Femur (tissue), 1 donor: ENCODE measurements at regions not wholly inside any gene's neighbourhood (a gene's known extent, or its start where the extent isn't known, plus 50 kb on each side); places are given as distances from the start of the nearest gene placed in this dataset.

ENCODE experiments used
- DNase-seq: peaks from one replicate; pipeline ENCODE4 v3.0.0-alpha.2; 2017

- DNase-seq: no peak
These were observed 680.7 kb downstream of the EPHA4 start for GRCh38 chr2:220891405-220891804.

DNA sequence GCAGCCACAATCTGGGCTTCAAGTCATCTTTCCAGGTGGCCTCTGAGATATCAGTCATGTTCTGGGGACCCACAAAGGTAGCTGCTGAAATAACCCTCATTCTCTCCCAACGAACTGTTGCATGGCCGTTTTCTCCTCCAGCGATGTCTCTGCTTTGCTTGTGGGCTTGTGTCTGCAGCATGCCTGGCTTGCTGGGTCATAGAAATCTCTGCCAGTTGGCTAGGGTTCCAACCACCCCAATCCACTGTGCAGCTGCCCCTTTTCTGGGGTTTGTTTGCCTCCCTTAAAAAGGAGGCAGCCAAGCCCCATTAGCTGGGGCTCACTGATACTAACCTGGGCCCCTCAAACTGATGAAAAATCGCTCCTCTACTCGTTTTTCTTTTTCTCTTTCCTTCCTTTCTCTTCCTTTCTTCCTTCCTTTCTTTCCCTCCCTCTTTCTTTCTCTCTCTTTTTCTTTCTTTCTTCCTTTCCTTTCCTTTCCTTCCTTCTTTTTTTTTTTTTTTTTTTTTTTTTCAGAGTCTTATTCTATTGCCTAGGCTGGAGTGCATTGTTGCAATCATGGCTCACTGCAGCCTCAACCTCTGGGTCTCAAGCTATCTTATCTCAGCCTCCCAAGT, 680.0 kb downstream of the EPHA4 start:
- no peak for DNase-seq

GRCh38 chr2:220893411-220893810, 678.7 kb downstream of the EPHA4 start:
- DNase-seq: no peak

DNA sequence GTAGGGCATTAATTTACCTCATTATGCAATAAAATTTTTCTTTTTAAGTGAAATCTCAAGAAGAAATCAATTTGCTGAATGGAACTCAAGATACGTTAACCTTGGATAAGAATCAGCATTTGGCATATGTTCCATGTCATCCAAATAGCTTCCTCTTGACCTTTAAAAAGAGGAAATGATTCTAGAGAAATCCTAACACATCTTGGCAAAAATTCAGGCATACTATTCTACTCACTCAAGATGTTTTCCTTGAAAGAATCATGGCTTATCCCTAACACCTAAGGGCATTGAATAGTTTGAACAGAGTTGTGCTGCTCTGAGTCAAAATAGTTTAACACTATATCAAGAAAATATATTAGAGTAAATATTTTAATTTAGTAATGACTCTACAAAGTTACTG, 678.0 kb downstream of the EPHA4 start:
- DNase-seq: no peak

- DNase-seq: no peak
These were observed 672.6 kb downstream of the EPHA4 start for GRCh38 chr2:220899492-220899891.

DNA sequence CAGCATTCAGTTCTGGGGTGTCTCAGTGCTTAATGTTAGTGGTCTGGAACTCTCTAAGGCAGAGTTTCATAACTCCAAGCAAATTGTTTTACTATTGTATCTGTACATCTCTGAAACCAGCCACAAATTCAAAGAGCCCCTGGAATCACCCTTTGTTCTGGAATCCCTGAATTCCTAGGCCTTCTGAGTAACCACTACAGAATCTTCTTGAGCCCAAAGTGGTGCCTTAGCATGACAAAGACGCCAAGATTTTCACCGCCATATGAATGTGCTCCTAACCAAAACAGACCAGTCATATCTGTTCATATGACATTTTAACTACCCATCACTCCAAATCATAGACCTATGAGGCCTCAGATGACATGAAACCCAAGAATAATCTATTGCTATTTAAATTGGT, 668.1 kb downstream of the EPHA4 start:
- DNase-seq: no peak

DNA sequence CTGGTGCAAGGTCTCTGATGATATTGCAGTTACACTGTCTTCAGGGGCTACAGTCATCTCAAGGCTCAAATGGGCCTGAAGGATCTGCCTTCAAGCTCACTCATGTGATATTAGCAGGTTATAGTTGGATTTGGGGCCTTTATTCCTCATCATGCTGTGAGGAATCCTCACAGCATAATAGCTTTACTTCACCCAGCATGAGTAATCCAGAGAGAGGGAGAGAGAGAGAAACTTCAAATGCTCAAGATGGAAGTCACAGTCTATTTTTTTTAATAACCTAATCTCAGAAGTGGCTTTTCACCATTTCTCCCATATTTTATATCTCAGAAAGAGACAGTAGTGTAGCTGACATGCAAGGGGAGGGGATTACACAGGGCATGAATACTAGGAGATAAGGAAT, 658.7 kb downstream of the EPHA4 start:
- DNase-seq: no peak

- DNase-seq: no peak
These were observed 656.9 kb downstream of the EPHA4 start for GRCh38 chr2:220915092-220915623.

GRCh38 chr2:220916931-220917330, 655.2 kb downstream of the EPHA4 start:
- DNase-seq: no peak

GRCh38 chr2:220930271-220931076, 641.6 kb downstream of the EPHA4 start:
- no peak for DNase-seq

DNA sequence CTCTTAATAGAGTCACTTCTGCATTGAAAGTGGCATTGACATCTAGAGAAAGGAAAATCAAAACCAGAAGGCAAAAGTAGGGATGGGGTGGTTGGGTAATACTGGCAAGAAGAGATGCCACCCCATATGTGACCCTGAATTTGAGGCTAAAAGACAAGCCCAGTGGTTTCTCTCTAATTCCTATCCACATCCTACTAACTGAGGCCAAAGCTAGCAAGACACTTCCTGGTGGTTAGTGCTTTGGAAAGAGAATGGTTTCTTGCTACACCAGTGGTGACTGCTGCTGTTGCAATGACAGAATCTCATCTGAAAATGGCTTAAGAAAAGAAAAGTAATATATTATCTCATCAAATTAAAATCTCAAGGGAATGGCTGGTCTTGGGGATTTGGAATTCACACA, 640.6 kb downstream of the EPHA4 start:
- no peak for DNase-seq

DNA sequence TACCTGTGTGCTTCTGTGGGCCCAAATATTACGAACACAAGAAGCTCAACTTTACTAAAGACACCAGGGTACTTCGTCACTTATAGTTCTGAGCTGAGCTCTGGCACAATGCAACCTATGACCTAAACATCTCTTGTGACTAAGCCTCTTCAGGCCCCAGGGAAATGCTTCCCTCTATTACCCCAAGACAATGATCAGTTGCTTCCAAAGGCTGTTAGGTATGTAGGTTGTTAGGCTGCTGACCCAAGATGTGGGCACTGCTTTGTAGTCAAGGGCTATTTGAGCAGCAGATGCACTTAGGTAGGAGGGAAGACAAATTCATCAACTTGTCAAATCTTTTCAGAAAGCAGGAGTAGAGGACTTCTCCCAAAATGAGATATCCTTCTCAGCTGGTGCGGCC, 640.1 kb downstream of the EPHA4 start:
- no peak for DNase-seq

- no peak for DNase-seq
These were observed 636.2 kb downstream of the EPHA4 start for GRCh38 chr2:220935789-220936321.

GRCh38 chr2:220936641-220937197, 635.4 kb downstream of the EPHA4 start:
- DNase-seq: no peak

- DNase-seq: no peak
These were observed 634.9 kb downstream of the EPHA4 start for GRCh38 chr2:220937245-220937644.

- no peak for DNase-seq
These were observed 631.5 kb downstream of the EPHA4 start for GRCh38 chr2:220940646-220941045.

GRCh38 chr2:220941683-220942082, 630.4 kb downstream of the EPHA4 start:
- no peak for DNase-seq

- DNase-seq: no peak
These were observed 625.6 kb downstream of the EPHA4 start for GRCh38 chr2:220946552-220946951.

DNA sequence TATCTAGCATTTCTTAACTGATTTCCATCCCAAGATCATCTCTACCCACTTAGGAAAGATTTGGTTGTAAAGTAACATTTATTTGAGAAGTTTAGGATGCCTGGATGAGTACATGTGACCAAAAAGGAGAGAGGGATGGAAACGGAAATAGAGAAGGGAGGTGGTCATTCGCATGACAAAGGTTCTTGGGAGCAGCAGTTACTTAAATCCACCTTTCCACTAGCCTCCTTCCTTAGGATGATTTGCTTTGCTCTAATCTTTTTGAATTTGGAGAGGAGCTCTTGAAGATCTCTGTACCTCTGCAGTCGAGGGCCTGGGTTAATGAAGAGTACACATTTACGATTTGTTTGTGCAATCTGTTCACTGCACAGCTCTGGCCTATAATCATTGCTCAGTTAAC, 623.5 kb downstream of the EPHA4 start:
- no peak for DNase-seq

GRCh38 chr2:220949466-220949865, 622.6 kb downstream of the EPHA4 start:
- DNase-seq: no peak

GRCh38 chr2:220955776-220956175, 616.3 kb downstream of the EPHA4 start:
- DNase-seq: no peak

DNA sequence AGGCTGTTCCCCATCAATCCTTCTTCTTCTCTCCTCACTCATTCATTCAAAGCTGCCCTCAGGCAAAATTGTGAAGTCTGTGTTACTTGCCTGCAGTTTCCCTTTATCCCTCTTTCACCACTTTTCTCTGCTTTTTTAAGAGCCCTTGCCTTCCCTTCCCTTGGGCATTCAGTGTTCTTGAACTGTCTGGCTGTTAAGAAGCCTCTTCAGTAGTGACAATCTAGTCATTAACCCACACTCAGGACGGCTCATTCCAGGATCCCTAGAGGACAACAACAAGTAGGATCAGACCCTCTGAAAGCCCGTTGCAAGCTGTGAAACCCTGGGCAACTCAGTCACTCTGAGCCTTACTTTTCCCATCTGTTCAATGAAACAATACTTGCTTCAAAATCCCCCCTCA, 615.7 kb downstream of the EPHA4 start:
- no peak for DNase-seq

DNA sequence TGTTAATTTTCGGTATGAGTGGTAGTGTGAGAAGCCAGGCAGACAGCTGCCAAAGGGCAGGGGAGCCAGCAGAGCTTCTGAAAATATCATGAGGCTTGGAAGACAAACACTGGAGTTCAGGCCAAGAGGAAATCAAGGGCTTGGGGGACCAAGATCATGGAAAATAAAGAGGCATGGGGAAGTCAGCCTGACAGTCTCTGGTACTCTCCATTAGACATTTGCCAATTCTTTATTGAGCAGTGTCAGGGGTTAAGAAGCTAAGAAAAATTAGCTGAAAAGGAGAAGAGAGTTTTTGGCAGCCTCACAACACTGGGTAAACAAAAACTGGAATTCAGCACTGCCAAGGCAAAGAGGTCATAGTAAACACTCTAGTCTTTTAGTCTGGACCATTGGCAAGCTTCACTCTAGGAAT, 612.7 kb downstream of the EPHA4 start:
- peak; percentile 76 for DNase-seq
